Fibroblast of peridontal ligament (primary cell): ENCODE measurements at regions not wholly inside any gene's neighbourhood (a gene's known extent, or its start where the extent isn't known, plus 50 kb on each side); places are given as distances from the start of the nearest gene placed in this dataset.

ENCODE experiments used
- DNase-seq: peaks from one replicate; pipeline ENCODE4 v3.0.0-alpha.2; 2010; ENCODE audit errors: extremely low read depth

GRCh38 chr3:16808393-16809107 lies 76.2 kb upstream of the PLCL2 start:
- no peak for DNase-seq

DNA sequence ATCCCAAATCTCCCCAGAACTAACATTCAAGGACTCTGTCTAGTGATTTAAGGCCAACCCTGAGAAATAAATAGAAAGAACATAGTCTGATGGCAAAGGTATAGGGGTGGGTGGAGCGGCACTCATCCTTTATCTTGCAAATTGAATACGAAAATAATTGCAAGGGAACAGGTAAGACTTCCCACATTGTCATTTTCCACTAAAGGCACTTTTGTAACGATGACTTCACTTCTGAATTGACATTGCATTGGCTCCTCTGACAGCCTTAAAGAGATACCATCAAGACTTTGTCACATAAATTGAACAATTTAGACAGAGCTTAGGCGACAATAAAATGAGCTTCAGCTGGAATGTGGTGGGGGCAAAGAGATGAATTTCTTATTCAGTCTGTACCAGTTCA lies 75.3 kb upstream of the PLCL2 start:
- DNase-seq = no peak

- DNase-seq = peak; percentile 17
Measured at GRCh38 chr3:16809993-16810392, 74.8 kb upstream of the PLCL2 start.

GRCh38 chr3:16810593-16811367 lies 74.0 kb upstream of the PLCL2 start:
- no peak for DNase-seq

- DNase-seq = no peak
Measured at GRCh38 chr3:16811950-16812349, 72.8 kb upstream of the PLCL2 start.

DNA sequence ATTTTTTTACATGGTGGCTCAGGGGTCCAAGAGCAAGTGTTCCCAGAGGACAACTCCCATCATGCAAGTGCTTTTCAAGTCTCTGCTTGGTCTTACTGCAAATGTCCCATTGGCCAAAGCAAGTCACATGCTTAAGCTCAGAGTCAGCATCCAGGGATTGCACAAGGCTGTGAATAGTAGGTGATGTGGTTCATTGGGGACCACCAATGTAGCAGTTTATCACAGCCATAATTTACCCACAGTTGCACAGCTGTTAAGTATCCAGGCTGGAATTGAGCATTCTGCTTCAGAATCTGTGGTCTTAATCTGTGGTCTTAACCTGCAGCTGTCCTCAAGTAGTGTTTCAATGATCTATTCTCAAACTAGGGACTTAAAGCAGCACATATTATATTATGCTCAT lies 71.4 kb upstream of the PLCL2 start:
- no peak for DNase-seq

GRCh38 chr3:16816048-16816780 lies 68.5 kb upstream of the PLCL2 start:
- DNase-seq = no peak

DNA sequence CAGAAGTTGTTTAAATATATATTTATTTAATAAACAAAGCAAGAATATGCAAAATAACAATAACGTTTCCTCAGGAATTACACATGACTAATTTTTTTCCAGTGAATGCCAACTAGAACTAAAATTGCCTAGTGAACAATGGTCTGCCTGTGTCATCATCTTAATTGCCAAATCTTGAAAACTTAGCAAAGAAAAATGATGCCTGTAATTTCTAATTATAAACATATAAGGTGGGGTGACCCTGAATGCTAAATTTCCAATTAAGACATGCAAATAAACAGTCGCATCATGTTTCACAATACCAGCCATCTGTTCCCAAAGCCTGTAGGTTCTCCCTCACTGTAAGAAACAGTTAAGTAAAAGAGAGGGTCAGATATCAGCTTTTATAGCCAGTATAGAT lies 67.6 kb upstream of the PLCL2 start:
- DNase-seq = peak; percentile 9

GRCh38 chr3:16818194-16818593 lies 66.6 kb upstream of the PLCL2 start:
- no peak for DNase-seq

- DNase-seq = no peak
Measured at GRCh38 chr3:16818945-16819344, 65.8 kb upstream of the PLCL2 start.

DNA sequence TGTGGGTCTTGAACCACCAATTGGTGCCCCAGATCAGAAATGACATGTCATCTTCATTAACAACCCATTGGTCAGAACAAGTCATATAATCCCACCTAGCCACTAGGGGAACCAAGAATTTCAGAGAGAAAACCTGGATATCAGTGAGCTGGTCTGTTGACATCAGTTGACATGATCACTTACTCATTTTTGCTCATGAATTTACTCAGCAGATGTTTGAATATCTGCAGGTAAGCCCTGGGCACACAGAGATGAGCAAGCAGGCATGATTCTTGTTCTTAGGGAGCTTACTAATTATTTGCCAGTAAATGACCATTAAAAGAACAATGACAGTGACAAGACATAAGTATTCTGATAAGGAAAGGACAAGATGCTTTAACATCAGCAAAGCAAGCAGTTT lies 64.3 kb upstream of the PLCL2 start:
- DNase-seq = no peak

DNA sequence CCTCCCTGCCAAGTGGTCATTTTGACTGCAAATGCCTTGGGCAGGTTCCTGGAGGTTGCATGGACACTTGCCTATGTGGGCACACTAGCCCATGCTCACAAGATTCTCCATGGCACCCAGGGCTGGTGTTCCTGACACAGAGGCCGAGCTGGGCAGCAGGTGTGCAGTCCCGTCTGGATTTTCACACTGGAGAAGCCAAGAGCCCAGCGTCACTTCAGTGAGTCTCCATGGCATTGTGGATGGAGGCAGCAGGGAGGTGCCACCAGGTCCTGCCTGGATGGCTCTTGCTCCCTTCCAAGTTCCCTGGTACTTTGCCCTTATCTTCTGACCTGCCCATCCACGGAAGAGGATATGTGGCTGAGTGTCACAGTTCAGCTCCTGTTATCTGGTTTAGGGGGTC lies 63.7 kb upstream of the PLCL2 start:
- DNase-seq = no peak

DNA sequence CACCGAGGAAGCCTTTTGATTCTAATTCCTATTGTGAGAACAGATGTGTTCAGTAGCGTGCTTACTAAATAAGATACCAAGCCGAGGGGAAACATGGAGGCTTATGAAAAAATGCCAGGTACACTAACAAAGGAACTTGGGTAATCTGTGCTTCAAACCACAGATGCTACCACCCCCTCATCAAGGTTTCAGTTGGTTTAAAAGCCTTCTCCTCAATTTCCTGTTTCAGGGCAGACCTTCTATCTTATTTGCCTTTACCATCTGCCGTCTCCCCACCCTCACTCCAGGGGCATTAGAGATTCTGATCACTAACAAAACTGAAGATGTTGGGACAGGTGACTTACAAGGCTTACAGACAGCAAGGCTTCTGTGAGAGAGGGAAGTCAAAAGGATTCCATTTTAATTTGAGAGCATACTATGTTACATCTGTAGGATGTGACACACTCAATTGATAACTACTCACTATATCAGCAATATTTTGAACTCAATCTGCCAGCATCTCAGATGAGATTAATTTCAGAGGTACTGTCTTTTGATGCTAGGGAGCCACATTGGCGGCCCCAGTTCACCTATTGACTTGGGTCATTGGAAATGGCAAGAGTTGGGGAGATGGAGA lies 60.6 kb upstream of the PLCL2 start:
- no peak for DNase-seq

- peak; percentile 38 for DNase-seq
Measured at GRCh38 chr3:16825617-16826204, 59.0 kb upstream of the PLCL2 start.

- DNase-seq = peak; percentile 50
Measured at GRCh38 chr3:16828815-16829214, 55.9 kb upstream of the PLCL2 start.

DNA sequence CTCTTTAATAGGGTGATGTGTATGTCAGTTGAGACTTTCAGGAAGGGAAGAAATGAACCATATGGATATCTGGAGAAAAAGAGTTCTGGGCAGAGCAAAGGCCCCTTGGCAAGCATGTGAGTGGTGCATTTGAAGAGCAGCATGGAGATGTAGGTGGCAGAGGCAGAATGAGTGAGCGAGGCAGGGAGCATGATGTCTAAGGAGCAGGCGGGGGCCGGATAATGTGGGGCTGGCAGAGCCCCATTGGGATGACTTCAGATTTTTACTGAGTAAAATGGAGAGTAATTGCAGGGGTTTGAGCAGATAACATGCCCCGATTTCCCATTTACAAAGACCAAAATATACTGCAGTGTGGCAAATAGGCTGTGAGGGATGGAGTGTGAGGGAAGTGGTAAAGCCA lies 52.9 kb upstream of the PLCL2 start:
- DNase-seq = no peak

GRCh38 chr3:16834214-16834613 lies 50.5 kb upstream of the PLCL2 start:
- DNase-seq = no peak

DNA sequence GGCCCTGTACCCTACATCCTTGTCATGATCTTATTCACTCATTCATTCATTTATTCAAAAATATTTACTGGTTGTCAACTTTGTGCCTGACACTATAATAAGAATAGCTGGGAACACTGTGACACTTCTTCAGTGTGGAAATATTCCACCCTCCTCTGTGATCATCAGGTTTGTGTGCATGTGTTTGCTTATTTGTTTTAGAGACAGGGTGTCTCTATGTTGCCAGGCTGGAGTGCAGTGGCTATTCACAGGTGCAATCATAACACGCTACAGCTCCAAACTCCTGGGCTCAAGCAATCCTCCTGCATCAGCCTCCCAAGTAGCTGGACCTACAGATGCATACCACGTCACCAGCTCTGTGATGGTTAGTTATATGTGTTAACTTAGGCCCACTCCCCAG lies 50.0 kb upstream of the PLCL2 start:
- no peak for DNase-seq
